Activated CD4-positive, alpha-beta T cell treated with anti-CD3 and anti-CD28 coated beads, Interleukin-2, amount 10 ng/mL, durations not matched to agents 7 days and 5 days (primary cell): ENCODE measurements at regions not wholly inside any gene's neighbourhood (a gene's known extent, or its start where the extent isn't known, plus 50 kb on each side); places are given as distances from the start of the nearest gene placed in this dataset.
A peak's percentile ranks its signal among the peaks of the same experiment; 100 is the strongest.
"Not testable (repeated sequence)": the region's sequence is repeated elsewhere in the genome, so short reads cannot be mapped to it uniquely, and the experiment has no call there.

Experiments
- CTCF ChIA-PET: fragments of 350-600 bp; sonication (Branson Sonifier 250); formaldehyde crosslinking; loops from one replicate; lab custom pipeline; 2021; ENCODE audit warnings: antibody characterized with exemption; lab: Charles Lee
- POLR2A ChIA-PET: fragments of 350-600 bp; sonication (Branson Sonifier 250); formaldehyde crosslinking; loops from one replicate; lab custom pipeline; 2021; ENCODE audit warnings: antibody characterized with exemption; lab: Charles Lee
- DNase-seq: peaks from one replicate; pipeline ENCODE4 v3.0.0-alpha.2; 2020
- H3K27ac Mint-ChIP-seq: one replicate; pipeline ENCODE4 v1.8.0; 2021; ENCODE audit warnings: mild to moderate bottlenecking, moderate library complexity, mixed read lengths
- H3K27me3 Mint-ChIP-seq: one replicate; pipeline ENCODE4 v1.8.0; 2021; ENCODE audit warnings: mixed read lengths
- H3K36me3 Mint-ChIP-seq: one replicate; pipeline ENCODE4 v1.8.0; 2021; ENCODE audit warnings: low read depth, mixed read lengths
- H3K4me1 Mint-ChIP-seq: one replicate; pipeline ENCODE4 v1.8.0; 2021; ENCODE audit warnings: mixed read lengths
- H3K4me3 Mint-ChIP-seq: one replicate; pipeline ENCODE4 v1.8.0; 2021; ENCODE audit warnings: mild to moderate bottlenecking, moderate library complexity, mixed read lengths
- H3K9me3 Mint-ChIP-seq: one replicate; pipeline ENCODE4 v1.8.0; 2021; ENCODE audit warnings: mixed read lengths

DNA sequence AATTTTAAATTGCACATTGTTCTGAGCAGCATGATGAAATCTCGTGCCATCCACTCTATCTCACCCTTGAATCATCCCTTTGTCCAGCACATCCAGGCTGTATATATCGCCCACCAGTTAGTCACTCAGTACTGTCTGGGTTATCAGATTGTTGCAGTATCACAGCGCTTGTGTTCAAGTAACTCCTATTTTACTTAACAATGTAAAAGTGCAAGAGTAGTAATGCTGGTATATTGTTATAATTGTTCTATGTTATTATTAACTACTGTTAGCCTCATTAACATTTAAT lies 82.8 kb upstream of the NBPF26 start:
- H3K9me3 Mint-ChIP-seq, H3K27ac Mint-ChIP-seq, DNase-seq, POLR2A ChIA-PET, CTCF ChIA-PET, H3K36me3 Mint-ChIP-seq, H3K27me3 Mint-ChIP-seq, H3K4me3 Mint-ChIP-seq, H3K4me1 Mint-ChIP-seq: not testable (repeated sequence)

GRCh38 chr1:120647182-120647581 lies 76.6 kb upstream of the NBPF26 start:
- H3K27me3 Mint-ChIP-seq, H3K4me3 Mint-ChIP-seq, H3K27ac Mint-ChIP-seq, H3K36me3 Mint-ChIP-seq, POLR2A ChIA-PET, H3K4me1 Mint-ChIP-seq, DNase-seq, H3K9me3 Mint-ChIP-seq, CTCF ChIA-PET: not testable (repeated sequence)

- H3K4me1 Mint-ChIP-seq, DNase-seq, H3K36me3 Mint-ChIP-seq, POLR2A ChIA-PET, H3K27ac Mint-ChIP-seq, CTCF ChIA-PET, H3K27me3 Mint-ChIP-seq, H3K9me3 Mint-ChIP-seq, H3K4me3 Mint-ChIP-seq: not testable (repeated sequence)
Measured at GRCh38 chr1:120648915-120649623, 74.7 kb upstream of the NBPF26 start.

DNA sequence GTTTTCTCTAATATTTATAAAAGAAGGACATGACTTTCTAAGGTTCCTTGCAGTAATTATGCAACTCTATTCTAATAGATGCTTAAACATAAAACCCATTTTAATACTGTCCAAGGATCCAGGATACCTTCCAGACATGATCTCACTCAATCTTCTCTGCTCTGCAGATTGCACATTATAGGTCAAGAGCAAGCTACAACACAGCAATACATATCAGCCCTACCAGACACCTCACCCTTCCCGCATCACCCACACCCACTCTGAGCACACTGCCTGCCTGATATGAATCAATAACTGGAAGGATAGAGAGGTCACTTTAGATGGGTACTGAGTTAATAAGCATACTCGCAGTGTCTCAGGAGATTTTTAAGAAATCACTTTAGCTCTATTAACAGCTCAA lies 74.0 kb upstream of the NBPF26 start:
- H3K4me3 Mint-ChIP-seq, DNase-seq, H3K9me3 Mint-ChIP-seq, POLR2A ChIA-PET, CTCF ChIA-PET, H3K27me3 Mint-ChIP-seq, H3K36me3 Mint-ChIP-seq, H3K4me1 Mint-ChIP-seq, H3K27ac Mint-ChIP-seq: not testable (repeated sequence)

DNA sequence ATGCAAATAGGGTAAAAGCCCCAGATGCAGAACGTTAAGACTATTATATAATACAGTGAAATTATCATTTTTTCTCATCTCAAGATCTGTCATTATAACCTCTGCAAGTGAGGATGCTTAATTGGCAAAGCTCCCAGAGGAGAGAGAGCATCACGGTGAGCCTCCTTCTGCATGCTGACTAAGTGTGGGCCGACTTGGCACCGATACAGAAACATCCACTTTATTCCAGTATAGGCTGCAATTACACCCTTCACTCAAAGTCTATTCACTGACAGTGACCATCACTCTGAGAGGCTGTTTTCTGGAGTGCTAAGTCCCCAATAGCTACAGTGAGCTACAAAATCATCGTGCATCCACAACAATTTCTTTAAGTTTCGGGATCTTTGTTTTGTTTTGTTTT lies 69.6 kb upstream of the NBPF26 start:
- H3K36me3 Mint-ChIP-seq, H3K4me1 Mint-ChIP-seq, H3K27me3 Mint-ChIP-seq, CTCF ChIA-PET, POLR2A ChIA-PET, DNase-seq, H3K4me3 Mint-ChIP-seq, H3K27ac Mint-ChIP-seq, H3K9me3 Mint-ChIP-seq: not testable (repeated sequence)

DNA sequence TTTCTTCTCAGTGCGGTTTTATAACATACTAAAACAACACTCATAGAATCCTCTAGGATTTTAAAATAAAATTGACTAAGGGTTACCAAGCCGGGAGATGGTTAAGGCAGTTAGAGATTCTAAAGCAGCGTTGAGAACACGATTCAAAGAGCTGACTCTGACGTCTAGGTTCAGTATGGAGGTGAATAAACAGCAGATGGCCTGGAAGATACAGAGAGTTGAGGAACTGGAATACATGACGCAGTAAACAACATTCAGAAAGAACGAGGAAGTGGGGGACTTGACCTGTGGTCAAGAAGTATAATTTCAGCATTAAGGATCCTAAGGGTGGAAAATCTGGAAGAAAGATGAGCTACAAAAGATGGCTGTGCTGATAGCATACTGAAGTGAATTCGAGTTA lies 68.4 kb upstream of the NBPF26 start:
- H3K4me3 Mint-ChIP-seq, H3K27me3 Mint-ChIP-seq, H3K4me1 Mint-ChIP-seq, H3K9me3 Mint-ChIP-seq, CTCF ChIA-PET, DNase-seq, POLR2A ChIA-PET, H3K27ac Mint-ChIP-seq, H3K36me3 Mint-ChIP-seq: not testable (repeated sequence)

GRCh38 chr1:120656116-120656515 lies 67.6 kb upstream of the NBPF26 start:
- H3K36me3 Mint-ChIP-seq, H3K9me3 Mint-ChIP-seq, POLR2A ChIA-PET, CTCF ChIA-PET, H3K27ac Mint-ChIP-seq, H3K27me3 Mint-ChIP-seq, H3K4me1 Mint-ChIP-seq, DNase-seq, H3K4me3 Mint-ChIP-seq: not testable (repeated sequence)

GRCh38 chr1:120657804-120658203 lies 65.9 kb upstream of the NBPF26 start:
- not testable (repeated sequence) for H3K27ac Mint-ChIP-seq

DNA sequence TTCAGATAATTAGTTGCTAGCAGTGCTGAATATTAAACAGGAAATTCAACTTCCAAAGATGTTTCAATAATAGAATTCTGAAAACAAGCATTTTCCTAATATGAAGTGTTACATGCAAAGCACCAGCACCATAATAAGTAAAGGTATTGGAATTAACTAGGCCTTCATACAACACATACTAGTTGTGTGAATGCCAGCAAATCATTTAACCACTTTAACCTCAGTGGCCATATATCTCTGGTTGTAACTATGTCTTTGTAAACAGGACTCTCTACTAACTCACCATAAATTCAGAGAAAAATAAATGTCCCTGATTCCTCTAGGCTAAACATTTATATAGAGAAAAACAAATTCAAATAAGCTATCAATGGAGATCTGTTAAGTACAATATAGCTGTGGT lies 65.1 kb upstream of the NBPF26 start:
- H3K36me3 Mint-ChIP-seq: not testable (repeated sequence)

More at GRCh38 chr1:120657804-120658203, 65.9 kb upstream of the NBPF26 start:
- H3K9me3 Mint-ChIP-seq, H3K4me1 Mint-ChIP-seq, CTCF ChIA-PET, H3K4me3 Mint-ChIP-seq, H3K36me3 Mint-ChIP-seq, DNase-seq, H3K27me3 Mint-ChIP-seq, POLR2A ChIA-PET: not testable (repeated sequence)

GRCh38 chr1:120659133-120659532 lies 64.6 kb upstream of the NBPF26 start:
- DNase-seq, H3K9me3 Mint-ChIP-seq, H3K27ac Mint-ChIP-seq, H3K36me3 Mint-ChIP-seq, H3K4me1 Mint-ChIP-seq, H3K4me3 Mint-ChIP-seq, CTCF ChIA-PET, POLR2A ChIA-PET, H3K27me3 Mint-ChIP-seq: not testable (repeated sequence)

More for the DNA sequence above, 65.1 kb upstream of the NBPF26 start:
- CTCF ChIA-PET, H3K9me3 Mint-ChIP-seq, POLR2A ChIA-PET, H3K4me1 Mint-ChIP-seq, H3K27ac Mint-ChIP-seq, H3K27me3 Mint-ChIP-seq, DNase-seq, H3K4me3 Mint-ChIP-seq: not testable (repeated sequence)

- DNase-seq, CTCF ChIA-PET, H3K27me3 Mint-ChIP-seq, H3K36me3 Mint-ChIP-seq, H3K9me3 Mint-ChIP-seq, POLR2A ChIA-PET, H3K27ac Mint-ChIP-seq, H3K4me1 Mint-ChIP-seq: not testable (repeated sequence)
- peak overlapping the region; percentile 72 for H3K4me3 Mint-ChIP-seq
Measured at GRCh38 chr1:120664376-120665249, 59.1 kb upstream of the NBPF26 start.

GRCh38 chr1:120665250-120665577 lies 58.5 kb upstream of the NBPF26 start:
- H3K36me3 Mint-ChIP-seq, H3K9me3 Mint-ChIP-seq, H3K27me3 Mint-ChIP-seq, POLR2A ChIA-PET, H3K27ac Mint-ChIP-seq, CTCF ChIA-PET, H3K4me1 Mint-ChIP-seq: not testable (repeated sequence)
- DNase-seq: peak; percentile 6
- peak overlapping the region; percentile 72 for H3K4me3 Mint-ChIP-seq

GRCh38 chr1:120668187-120668586 lies 55.6 kb upstream of the NBPF26 start:
- DNase-seq, H3K36me3 Mint-ChIP-seq: not testable (repeated sequence)

More at GRCh38 chr1:120668187-120668586, 55.6 kb upstream of the NBPF26 start:
- H3K27ac Mint-ChIP-seq, H3K27me3 Mint-ChIP-seq, H3K4me3 Mint-ChIP-seq, H3K4me1 Mint-ChIP-seq, CTCF ChIA-PET, POLR2A ChIA-PET, H3K9me3 Mint-ChIP-seq: not testable (repeated sequence)
